Sciatic nerve (tissue), 2 donors: ENCODE measurements at regions not wholly inside any gene's neighbourhood (a gene's known extent, or its start where the extent isn't known, plus 50 kb on each side); places are given as distances from the start of the nearest gene placed in this dataset.

Source experiments
- ATAC-seq: fragments of 200-7000 bp; cut with Tn5 transposase; one replicate; pipeline ENCODE4 v1.9.1; 2020; ENCODE audit warnings: mild to moderate bottlenecking, moderate library complexity
- DNase-seq: peaks from one replicate; pipeline ENCODE4 v3.0.0-alpha.2; 2020; ENCODE audit warnings: low spot score
- intact Hi-C: fragments of 100-400 bp; cut with DNase I; formaldehyde crosslinking; loops from one replicate; pipeline ENCODE4 v1.14.2; 2022
- donor health status: DM: no; HTN: no; CAD: no.
- donor health status: DM: no; HTN: no; CAD: no.

DNA sequence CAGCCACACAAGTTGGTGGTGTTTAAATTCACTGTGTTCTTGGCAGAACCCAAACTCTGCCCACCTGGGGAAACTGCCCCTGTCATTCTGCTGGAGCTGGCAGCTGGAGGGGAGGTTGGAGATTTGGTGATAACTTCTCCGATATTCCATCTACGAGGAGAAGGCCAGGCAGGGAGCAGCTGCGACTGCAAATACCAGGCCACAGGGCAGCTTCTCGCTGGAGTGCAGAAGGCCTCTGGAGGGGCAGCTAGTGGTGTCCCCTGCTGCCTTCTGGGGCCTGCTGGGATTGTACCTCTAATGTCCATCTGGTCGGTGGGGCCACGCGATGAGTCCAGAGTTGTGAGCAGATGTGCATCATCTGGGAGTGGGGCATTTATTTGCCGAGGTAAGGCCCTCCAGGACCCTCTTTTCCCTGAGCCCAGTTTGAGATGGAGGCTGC is 98.9 kb downstream of the ACKR3 start:
- intact Hi-C loops = no loop called here
- DNase-seq (no peak), ATAC-seq (no peak)

- DNase-seq = peak; percentile 60
- peak; percentile 22 for ATAC-seq
- intact Hi-C loops = no loop called here
Measured at GRCh38 chr2:236670235-236670620, 100.6 kb downstream of the ACKR3 start.

GRCh38 chr2:236671896-236672562 is 102.4 kb downstream of the ACKR3 start:
- intact Hi-C loops = no loop called here
- no peak for DNase-seq
- no peak for ATAC-seq

DNA sequence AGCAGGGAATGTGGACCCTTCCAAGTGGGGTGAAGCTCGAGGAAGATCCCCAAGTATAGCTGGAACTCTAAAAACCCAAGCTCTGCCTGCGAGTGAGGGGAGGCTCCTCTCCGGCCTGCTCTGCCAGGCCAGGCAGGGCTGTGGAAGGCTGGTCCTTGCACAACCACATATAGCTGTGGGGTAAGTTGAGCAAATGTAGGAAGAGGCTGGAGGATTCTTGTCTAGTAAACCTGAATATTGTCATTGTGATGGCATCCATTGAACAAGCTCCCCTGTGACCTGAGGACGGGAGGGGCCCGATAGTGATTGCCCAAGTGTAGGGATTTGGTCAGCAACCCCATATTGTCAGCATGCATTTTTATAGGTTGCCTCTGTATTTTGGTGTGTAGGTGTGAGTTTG is 103.0 kb downstream of the ACKR3 start:
- intact Hi-C loops = no loop called here

GRCh38 chr2:236673126-236673822 is 103.6 kb downstream of the ACKR3 start:
- no peak for ATAC-seq
- DNase-seq = no peak
- intact Hi-C loops = no loop called here

More for the DNA sequence above, 103.0 kb downstream of the ACKR3 start:
- no peak for DNase-seq
- ATAC-seq = no peak

- intact Hi-C loops = no loop called here
- ATAC-seq (no peak), DNase-seq (no peak)
Measured at GRCh38 chr2:236673823-236674185, 104.2 kb downstream of the ACKR3 start.

- DNase-seq (no peak), ATAC-seq (no peak)
- intact Hi-C loops = no loop called here
Measured at GRCh38 chr2:236674238-236674637, 104.6 kb downstream of the ACKR3 start.

- no peak for DNase-seq
- no peak for ATAC-seq
- intact Hi-C loops = no loop called here
Measured at GRCh38 chr2:236674646-236675045, 105.0 kb downstream of the ACKR3 start.

DNA sequence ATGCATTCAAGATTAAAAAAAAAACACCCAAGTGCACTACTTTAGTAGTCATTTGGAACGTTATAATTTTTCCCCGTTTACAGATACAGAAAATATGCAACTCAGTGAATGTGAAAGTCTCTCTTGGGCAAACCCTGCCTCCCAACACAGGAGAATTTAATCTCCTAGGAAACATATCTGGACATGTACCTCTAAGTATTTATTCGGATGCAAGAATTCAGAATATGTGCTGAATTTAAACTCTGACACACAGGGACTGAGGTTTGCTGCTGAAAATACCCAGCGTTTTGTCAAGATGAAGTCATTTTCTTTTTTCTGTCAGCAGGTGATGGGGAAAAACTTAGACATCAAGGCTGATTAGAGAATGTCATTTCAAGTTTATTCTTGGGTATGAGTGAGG is 105.4 kb downstream of the ACKR3 start:
- no peak for ATAC-seq
- no peak for DNase-seq
- intact Hi-C loops = no loop called here

DNA sequence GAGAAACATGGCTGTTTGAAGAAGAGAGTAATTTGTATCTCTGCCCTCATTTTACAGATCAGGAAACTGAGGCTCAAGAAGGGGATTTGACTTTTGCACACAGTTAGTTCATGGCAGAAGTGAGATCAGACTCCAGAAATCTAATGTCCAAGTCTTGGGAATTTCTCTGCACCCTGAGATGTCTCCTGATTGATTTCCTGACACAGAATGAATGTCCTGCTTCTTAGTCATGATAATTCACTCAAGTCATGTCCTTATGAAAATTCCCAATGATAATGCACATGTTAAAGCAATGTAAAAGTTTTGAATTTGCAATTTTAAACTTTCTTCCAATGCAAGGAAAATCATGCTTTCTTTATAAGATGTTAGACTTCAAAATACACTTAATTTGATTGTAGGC is 105.9 kb downstream of the ACKR3 start:
- DNase-seq = no peak
- ATAC-seq = no peak
- intact Hi-C loops = no loop called here

- intact Hi-C loops = no loop called here
- ATAC-seq (no peak), DNase-seq (no peak)
Measured at GRCh38 chr2:236676136-236676873, 106.7 kb downstream of the ACKR3 start.

GRCh38 chr2:236677368-236677767 is 107.7 kb downstream of the ACKR3 start:
- DNase-seq (no peak), ATAC-seq (no peak)
- intact Hi-C loops = no loop called here

DNA sequence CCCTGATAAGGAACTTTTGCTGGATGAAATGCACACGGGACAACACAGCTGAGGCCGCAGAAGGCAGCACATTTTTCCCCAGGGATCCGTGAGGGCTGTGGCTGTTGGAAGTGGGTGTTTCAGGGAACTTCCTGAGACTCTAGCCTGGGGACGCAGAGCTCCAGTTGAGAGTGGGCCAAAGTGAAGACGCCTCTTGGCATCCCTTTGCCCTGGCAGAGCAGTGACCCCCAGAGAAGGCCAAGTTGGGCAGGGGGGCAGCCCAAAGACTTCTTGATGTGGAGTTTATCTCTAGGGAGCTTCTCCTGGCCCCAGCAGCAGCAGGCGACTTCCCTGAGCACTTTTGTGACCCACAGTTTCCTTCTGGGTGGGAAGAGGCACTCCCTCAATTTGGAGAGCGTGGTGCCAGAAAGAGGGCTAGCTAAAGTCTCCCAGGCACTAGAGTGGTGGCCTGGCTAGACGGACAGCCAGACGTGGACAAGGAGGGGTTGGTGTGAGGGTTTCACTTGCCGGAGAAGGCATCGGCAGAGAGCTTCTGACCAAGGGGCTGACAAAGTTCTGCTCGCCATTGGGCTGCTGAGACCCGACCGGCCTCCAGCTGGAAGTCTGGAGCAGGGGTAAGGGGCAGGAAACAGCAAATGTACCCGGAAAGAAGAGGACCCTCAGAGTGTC is 108.8 kb downstream of the ACKR3 start:
- no peak for ATAC-seq
- intact Hi-C loops = no loop called here
- no peak for DNase-seq

DNA sequence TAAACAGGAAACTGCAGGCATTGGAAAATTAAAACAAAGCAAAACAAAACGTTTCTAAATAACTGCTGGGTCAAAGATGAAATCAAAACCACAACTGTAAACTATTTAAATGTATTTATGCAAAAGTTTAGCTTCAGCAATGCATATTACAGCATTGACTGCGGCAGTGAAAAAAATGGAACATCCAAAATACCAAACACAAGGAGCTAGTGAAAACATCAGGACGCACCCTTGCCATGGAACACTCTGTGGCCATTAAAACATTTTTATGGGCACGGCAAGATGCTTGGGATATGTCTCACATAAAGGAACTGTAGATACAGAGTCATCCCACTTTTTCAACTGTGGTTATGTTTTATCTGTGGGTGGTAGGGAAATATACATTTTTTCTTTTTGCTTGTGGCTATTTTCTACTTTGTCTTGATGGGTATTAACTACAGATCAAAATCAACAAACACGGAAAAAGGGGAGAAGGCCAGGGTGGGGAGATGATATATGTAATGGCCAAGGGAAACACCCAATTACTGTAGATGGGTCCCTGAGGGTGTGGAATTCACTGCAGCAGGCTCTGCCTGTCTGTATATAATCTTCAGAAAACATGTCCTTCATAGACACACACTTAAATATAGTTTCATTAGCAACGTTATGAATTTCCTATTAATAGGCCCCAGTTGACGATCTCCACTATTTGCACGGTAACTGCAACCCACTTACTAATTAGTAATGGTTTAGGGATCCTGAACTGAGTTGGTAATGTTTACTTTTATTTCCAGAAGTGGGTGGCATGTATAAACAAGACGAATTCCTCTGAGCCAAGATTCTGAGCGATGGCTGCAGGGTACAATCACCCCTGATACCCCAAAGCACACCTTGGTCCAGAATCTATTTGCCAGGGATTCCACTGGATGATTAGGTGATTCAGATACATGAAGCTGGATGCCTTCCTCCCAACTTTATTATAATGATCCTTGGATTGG is 110.5 kb downstream of the ACKR3 start:
- DNase-seq (no peak), ATAC-seq (no peak)
- intact Hi-C loops = no loop called here

GRCh38 chr2:236682651-236683422 is 113.2 kb downstream of the ACKR3 start:
- ATAC-seq (peak; percentile 70), DNase-seq (no peak)
- intact Hi-C loops = no loop called here

- no peak for DNase-seq
- intact Hi-C loops = no loop called here
- ATAC-seq = no peak
Measured at GRCh38 chr2:236684504-236685256, 115.1 kb downstream of the ACKR3 start.

DNA sequence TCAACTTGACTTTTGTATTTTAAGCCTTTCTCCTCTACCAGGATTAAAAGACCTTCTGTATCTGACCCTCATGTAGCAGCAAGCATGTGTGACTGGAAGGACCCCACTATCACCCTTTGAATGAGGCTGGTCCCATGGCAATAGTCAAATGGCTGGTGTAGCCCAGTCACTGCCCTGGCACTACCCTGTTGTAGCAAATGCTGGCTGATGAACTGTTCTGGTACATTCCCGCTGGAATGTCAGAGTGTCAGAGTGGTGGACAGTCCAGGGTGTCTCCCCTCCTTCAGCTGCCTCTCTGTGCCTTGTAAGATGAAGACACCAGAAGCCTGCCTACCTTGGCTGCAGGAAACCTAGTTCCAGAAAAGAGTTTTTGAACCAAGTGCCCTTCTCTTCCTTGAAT is 115.7 kb downstream of the ACKR3 start:
- ATAC-seq (no peak), DNase-seq (no peak)
- intact Hi-C loops = no loop called here
